SK-N-SH treated with all-trans-retinoic acid at 6 μM for 48 hours (cell line): ENCODE measurements at regions not wholly inside any gene's neighbourhood (a gene's known extent, or its start where the extent isn't known, plus 50 kb on each side); places are given as distances from the start of the nearest gene placed in this dataset.

Experiments used
- ATAC-seq: fragments of 200-7000 bp; cut with Tn5 transposase; 3 replicates; pipeline ENCODE4 v1.9.1; 2020; ENCODE audit warnings: mild to moderate bottlenecking, moderate library complexity
- ESRRG ChIP-seq: fragments of 250-450 bp; sonication (Bioruptor Pico); IDR thresholded peaks from 2 replicates; pipeline ENCODE4 v1.6.1; 2021; ENCODE audit warnings: mild to moderate bottlenecking
- ISL1 ChIP-seq: fragments of 250-450 bp; sonication (Bioruptor Pico); IDR thresholded peaks from 2 replicates; pipeline ENCODE4 v2.1.2; 2022; ENCODE audit warnings: mild to moderate bottlenecking, moderate library complexity
- PPARA ChIP-seq: fragments of 250-450 bp; sonication (Bioruptor Pico); IDR thresholded peaks from 2 replicates; pipeline ENCODE4 v1.5.0; 2020; ENCODE audit warnings: mild to moderate bottlenecking, borderline replicate concordance
- SNAI2 ChIP-seq: fragments of 250-450 bp; sonication (Bioruptor Pico); IDR thresholded peaks from 2 replicates; pipeline ENCODE4 v1.5.0; 2020; ENCODE audit warnings: mild to moderate bottlenecking, moderate library complexity
- TCF4 ChIP-seq: fragments of 250-450 bp; sonication (Bioruptor Pico); IDR thresholded peaks from 2 replicates; pipeline ENCODE4 v1.8.0; 2021; ENCODE audit warnings: mild to moderate bottlenecking, moderate library complexity, borderline replicate concordance
- TSHZ2 ChIP-seq: fragments of 250-450 bp; sonication (Bioruptor Pico); IDR thresholded peaks from 2 replicates; pipeline ENCODE4 v1.5.0; 2020; ENCODE audit warnings: mild to moderate bottlenecking, moderate library complexity
- ZFP3 ChIP-seq: fragments of 250-450 bp; sonication (Bioruptor Pico); IDR thresholded peaks from 2 replicates; pipeline ENCODE4 v1.5.0; 2020; ENCODE audit warnings: mild to moderate bottlenecking, moderate library complexity

GRCh38 chr12:27193854-27194544 is 50.1 kb upstream of the STK38L start:
- ATAC-seq = peak; percentile 93
- no peak for TF ChIP-seq ESRRG (CRISPR knock-in tag)
- no peak; the same call in none of the 2 replicates for TF ChIP-seq SNAI2 (CRISPR knock-in tag)
- peak; percentile 64 for TF ChIP-seq ZFP3 (CRISPR knock-in tag)
- peak; percentile 55 for TF ChIP-seq ISL1 (CRISPR knock-in tag)
- TF ChIP-seq PPARA (CRISPR knock-in tag) = no peak
- TF ChIP-seq TCF4 (CRISPR knock-in tag) = peak; percentile 47; the same call in 1 of the 2 replicates
- 0 out of 2 replicates have a peak, but pooled peaks have one; percentile 65 for TF ChIP-seq TSHZ2 (CRISPR knock-in tag)
